Endothelial cell of umbilical vein (primary cell): ENCODE measurements at regions not wholly inside any gene's neighbourhood (a gene's known extent, or its start where the extent isn't known, plus 50 kb on each side); places are given as distances from the start of the nearest gene placed in this dataset.

Experiments used
- BruUV-seq: library from RNA; stranded (reverse); fragments of 400-500 nt; replicated peaks from 2 replicates; lab custom pipeline; 2021; lab: Mats Ljungman, UMichigan
- CTCF ChIA-PET: fragments of 300-600, 350-600 bp; sonication (Branson Sonifier 250); formaldehyde crosslinking; loops from one replicate; lab custom pipeline; 2021; ENCODE audit warnings: antibody characterized with exemption, inconsistent platforms; lab: Charles Lee
- POLR2A ChIA-PET: fragments of 300-600, 350-600 bp; sonication (Branson Sonifier 250); formaldehyde crosslinking; loops from one replicate; lab custom pipeline; 2021; ENCODE audit warnings: antibody characterized with exemption, inconsistent platforms; lab: Charles Lee
- DNase-seq: peaks from one replicate; pipeline ENCODE4 v3.0.0-alpha.2; 2011; ENCODE audit warnings: low read depth, low spot score
- FAIRE-seq: peaks from 2 replicates; lab custom pipeline; 2011; peaks lifted over from hg19 to GRCh38; lab: Jason Lieb, UNC
- H2AFZ ChIP-seq: 2 replicates; pipeline ENCODE4 v1.6.0; 2012; ENCODE audit warnings: low read depth, low read length, control low read depth, inconsistent platforms
- H3K27ac ChIP-seq: 2 replicates; pipeline ENCODE4 v1.5.1; 2011; ENCODE audit warnings: low read depth, mild to moderate bottlenecking, control low read depth, low read length, moderate library complexity; ENCODE audit not compliant: insufficient read depth
- H3K27me3 ChIP-seq, 2 experiments: 2 replicates each; pipeline versions ENCODE4 v1.6.0 to v1.6.1; 2011; ENCODE audit warnings: low read length in 2 of 2, mixed read lengths in 1 of 2; ENCODE audit not compliant: control insufficient read depth in 2 of 2, insufficient read depth in 2 of 2
- H3K36me3 ChIP-seq, 2 experiments: 2 replicates in 1 of 2; 3 replicates in 1 of 2; pipeline ENCODE4 v1.5.1; 2011; ENCODE audit warnings: low read length in 2 of 2, mild to moderate bottlenecking in 1 of 2, moderate library complexity in 1 of 2; ENCODE audit not compliant: control insufficient read depth in 2 of 2, insufficient read depth in 2 of 2; ENCODE audit errors: extremely low read depth in 1 of 2
- H3K4me1 ChIP-seq: 3 replicates; pipeline ENCODE4 v1.5.1; 2011; ENCODE audit warnings: mild to moderate bottlenecking, low read length; ENCODE audit not compliant: control insufficient read depth, insufficient read depth; ENCODE audit errors: extremely low read depth
- H3K4me2 ChIP-seq: 2 replicates; pipeline ENCODE4 v1.6.1; 2011; ENCODE audit warnings: low read length, control low read depth, mixed read lengths; ENCODE audit not compliant: insufficient read depth
- H3K4me3 ChIP-seq, 3 experiments: fragments of 200-600 bp in 1 of 3; sonication (generic), shearing (Covaris generic) in 1 of 3; replicated peaks in 1 of 3; 2 replicates each; pipeline ENCODE4 v1.5.1; 2011 to 2016; ENCODE audit warnings: control low read depth in 3 of 3, low read length in 3 of 3, mild to moderate bottlenecking in 2 of 3, inconsistent platforms in 1 of 3, low read depth in 1 of 3, moderate library complexity in 1 of 3; ENCODE audit not compliant: insufficient read depth in 1 of 3
- H3K79me2 ChIP-seq: 2 replicates; pipeline ENCODE4 v1.6.0; 2012; ENCODE audit warnings: low read length, inconsistent platforms; ENCODE audit not compliant: control insufficient read depth, insufficient read depth
- H3K9ac ChIP-seq: replicated peaks from 2 replicates; pipeline ENCODE3; 2011; ENCODE audit warnings: low read length, control low read depth; ENCODE audit not compliant: insufficient read depth; ENCODE audit errors: extremely low read depth
- H3K9me1 ChIP-seq: replicated peaks from 3 replicates; pipeline ENCODE4 v1.6.0; 2011; ENCODE audit warnings: mild to moderate bottlenecking, low read length; ENCODE audit not compliant: control insufficient read depth, insufficient read depth; ENCODE audit errors: extremely low read depth
- H3K9me3 ChIP-seq: replicated peaks from 2 replicates; pipeline ENCODE4 v1.5.1; 2012; ENCODE audit warnings: low read length, inconsistent platforms; ENCODE audit not compliant: control insufficient read depth, insufficient read depth
- H4K20me1 ChIP-seq: replicated peaks from 2 replicates; pipeline ENCODE3; 2011; ENCODE audit warnings: mild to moderate bottlenecking, low read length; ENCODE audit not compliant: control insufficient read depth, insufficient read depth; ENCODE audit errors: extremely low read depth
- CTCF ChIP-seq, 2 donors: IDR thresholded peaks; 1 replicate in 1 of 2; 2 replicates in 1 of 2; pipeline ENCODE4 v1.5.1; 2011; ENCODE audit warnings: low read length in 2 of 2, mild to moderate bottlenecking in 2 of 2, moderate library complexity in 2 of 2, control low read depth in 1 of 2, inconsistent platforms in 1 of 2, low read depth in 1 of 2; ENCODE audit not compliant: insufficient read depth in 1 of 2; ENCODE audit errors: extremely low read depth in 1 of 2
- EZH2 ChIP-seq: IDR thresholded peaks from 2 replicates; pipeline ENCODE4 v1.6.1; 2012; ENCODE audit warnings: borderline replicate concordance, low read depth, mild to moderate bottlenecking, moderate library complexity, low read length, inconsistent platforms; ENCODE audit not compliant: severe bottlenecking
- FOS ChIP-seq: IDR thresholded peaks from 2 replicates; pipeline ENCODE4 v1.6.1; 2011; ENCODE audit warnings: mild to moderate bottlenecking, low read length, moderate library complexity, borderline replicate concordance; ENCODE audit not compliant: insufficient read depth
- GATA2 ChIP-seq: IDR thresholded peaks from 2 replicates; pipeline ENCODE4 v1.7.0; 2011; ENCODE audit warnings: low read depth, mild to moderate bottlenecking, moderate library complexity, mixed read lengths, low read length; ENCODE audit not compliant: insufficient read length, insufficient read depth
- JUN ChIP-seq: IDR thresholded peaks from 2 replicates; pipeline ENCODE4 v1.6.1; 2011; ENCODE audit warnings: borderline replicate concordance, low read depth; ENCODE audit not compliant: insufficient read length, insufficient read depth
- MAX ChIP-seq: IDR thresholded peaks from 2 replicates; pipeline ENCODE4 v1.6.1; 2011; ENCODE audit not compliant: insufficient read depth, insufficient read length
- MYC ChIP-seq: IDR thresholded peaks from one replicate; pipeline ENCODE4 v1.6.1; 2011; ENCODE audit warnings: mild to moderate bottlenecking, low read depth, low read length
- POLR2A ChIP-seq: IDR thresholded peaks from 2 replicates; pipeline ENCODE4 v1.6.1; 2012; ENCODE audit warnings: low read depth, mild to moderate bottlenecking, control low read depth, low read length
- POLR2AphosphoS5 ChIP-seq: IDR thresholded peaks from 2 replicates; pipeline ENCODE4 v1.6.1; 2012; ENCODE audit warnings: low read depth, mild to moderate bottlenecking, control low read depth, low read length, moderate library complexity; ENCODE audit not compliant: insufficient read depth
- dilution Hi-C: fragments of 300-500 bp; cut with MboI; formaldehyde crosslinking; loops from one replicate; pipeline ENCODE4 v1.15.0; 2019; ENCODE audit warnings: low sequenced_read_pairs; ENCODE audit not compliant: extremely low pct_ligation_motif_present
- intact Hi-C: fragments of 100-400 bp; cut with micrococcal nuclease; formaldehyde crosslinking; loops from one replicate; pipeline ENCODE4 v1.10.0; 2022

GRCh38 chr4:123659262-123659661, 262.7 kb downstream of the SPRY1 start:
- CTCF ChIA-PET, result interaction anchor here (0.6 to 5.4 kb wide), 10 partner anchors 8 to 556 kb away, joined by 3 to 49 read pairs (median 4); no protein-coding TSS in a partner anchor
- intact Hi-C loops, result loop anchor here (1.0 to 5.0 kb wide), 3 partner anchors 42 to 152 kb away; no protein-coding TSS in a partner anchor

More at GRCh38 chr4:123659262-123659661, 262.7 kb downstream of the SPRY1 start:
- dilution Hi-C loops, result no loop called here
- no peak overlapping the region for H3K4me2 ChIP-seq
- H3K36me3 ChIP-seq, result no peaks in the 10 kb centered on the region
- TF ChIP-seq MYC, result no peak
- no peak for TF ChIP-seq FOS
- no peak for TF ChIP-seq EZH2
- no peak for TF ChIP-seq GATA2
- TF ChIP-seq JUN, result no peak
- no peak for TF ChIP-seq POLR2A
- no peak for TF ChIP-seq MAX
- no peak for TF ChIP-seq CTCF (IDR thresholded peaks at IDR 0.05; ENCODE audit: extremely low read depth in 1 of 2, insufficient read depth in 1 of 2, low read depth in 1 of 2, low read length in 2 of 2)
- no peak for TF ChIP-seq POLR2AphosphoS5
- no peak for FAIRE-seq
- no peak overlapping the region for H3K4me3 ChIP-seq
- no peaks in the 10 kb centered on the region for H4K20me1 ChIP-seq
- POLR2A ChIA-PET, result no interaction called here
- no peak overlapping the region for H3K27ac ChIP-seq
- no TSS peak for BruUV-seq
- H3K27me3 ChIP-seq, result no peaks in the 10 kb centered on the region
- H3K79me2 ChIP-seq, result no peaks in the 10 kb centered on the region
- no peaks in the 10 kb centered on the region for H3K4me1 ChIP-seq
- no peak overlapping the region for H3K9ac ChIP-seq
- no peaks in the 10 kb centered on the region for H3K9me3 ChIP-seq
- no peaks in the 10 kb centered on the region for H3K9me1 ChIP-seq
- no peak overlapping the region for H2AFZ ChIP-seq
- DNase-seq, result no peak
